ENCODE measurements at regions not wholly inside any gene's neighbourhood (a gene's known extent, or its start where the extent isn't known, plus 50 kb on each side); places are given as distances from the start of the nearest gene placed in this dataset.

- no peak overlapping the region for H3K27ac ChIP-seq
- H3K4me1 ChIP-seq (replicated peaks) = no peaks in the 10 kb centered on the region
- no peak overlapping the region for H3K4me3 ChIP-seq
- H3K36me3 ChIP-seq = no peaks in the 10 kb centered on the region
- no peaks in the 10 kb centered on the region for H3K27me3 ChIP-seq (replicated peaks)
- no peak for DNase-seq (ENCODE audit: low read depth in 1 of 2, low spot score in 2 of 2)
- H3K9me3 ChIP-seq (replicated peaks) = no peaks in the 10 kb centered on the region
Observed at GRCh38 chr10:61160253-61160652, 216.3 kb upstream of the RHOBTB1 start.

GRCh38 chr10:61159253-61159652, 215.3 kb upstream of the RHOBTB1 start:
- no peak for DNase-seq (ENCODE audit: low read depth in 1 of 2, low spot score in 2 of 2)
- Histone ChIP-seq H3K36me3 (no peaks in the 10 kb centered on the region), H3K4me1 (replicated peaks) (no peaks in the 10 kb centered on the region), H3K27me3 (replicated peaks) (no peaks in the 10 kb centered on the region), H3K27ac (no peak overlapping the region), H3K9me3 (replicated peaks) (no peaks in the 10 kb centered on the region), H3K4me3 (no peak overlapping the region)

GRCh38 chr10:61157182-61157581, 213.2 kb upstream of the RHOBTB1 start:
- Histone ChIP-seq H3K4me1 (replicated peaks) (no peaks in the 10 kb centered on the region), H3K27ac (no peak overlapping the region), H3K4me3 (no peak overlapping the region), H3K36me3 (no peaks in the 10 kb centered on the region), H3K9me3 (replicated peaks) (no peaks in the 10 kb centered on the region), H3K27me3 (replicated peaks) (no peaks in the 10 kb centered on the region)
- DNase-seq (ENCODE audit: low read depth in 1 of 2, low spot score in 2 of 2) = no peak

GRCh38 chr10:61153771-61154170, 209.8 kb upstream of the RHOBTB1 start:
- Histone ChIP-seq H3K36me3 (no peaks in the 10 kb centered on the region), H3K4me3 (no peak overlapping the region), H3K27me3 (replicated peaks) (no peaks in the 10 kb centered on the region), H3K27ac (no peak overlapping the region), H3K4me1 (replicated peaks) (no peaks in the 10 kb centered on the region), H3K9me3 (replicated peaks) (no peaks in the 10 kb centered on the region)
- DNase-seq (ENCODE audit: low read depth in 1 of 2, low spot score in 2 of 2) = no peak

GRCh38 chr10:61151059-61151458, 207.1 kb upstream of the RHOBTB1 start:
- Histone ChIP-seq H3K36me3 (no peaks in the 10 kb centered on the region), H3K27ac (no peak overlapping the region), H3K4me1 (replicated peaks) (no peaks in the 10 kb centered on the region), H3K9me3 (replicated peaks) (no peaks in the 10 kb centered on the region), H3K27me3 (replicated peaks) (no peaks in the 10 kb centered on the region), H3K4me3 (no peak overlapping the region)
- no peak for DNase-seq (ENCODE audit: low read depth in 1 of 2, low spot score in 2 of 2)

GRCh38 chr10:61148451-61148850, 204.5 kb upstream of the RHOBTB1 start:
- H3K4me1 ChIP-seq (replicated peaks) = no peaks in the 10 kb centered on the region
- no peak overlapping the region for H3K4me3 ChIP-seq
- H3K9me3 ChIP-seq (replicated peaks) = no peaks in the 10 kb centered on the region
- no peak overlapping the region for H3K27ac ChIP-seq
- H3K27me3 ChIP-seq (replicated peaks) = no peaks in the 10 kb centered on the region
- DNase-seq (ENCODE audit: low read depth in 1 of 2, low spot score in 2 of 2) = no peak
- no peaks in the 10 kb centered on the region for H3K36me3 ChIP-seq

GRCh38 chr10:61142987-61143386, 199.0 kb upstream of the RHOBTB1 start:
- H3K27ac ChIP-seq = no peak overlapping the region
- H3K27me3 ChIP-seq (replicated peaks) = no peaks in the 10 kb centered on the region
- no peaks in the 10 kb centered on the region for H3K9me3 ChIP-seq (replicated peaks)
- H3K4me1 ChIP-seq (replicated peaks) = peaks cover 4% of the 10 kb centered on the region
- H3K4me3 ChIP-seq = no peak overlapping the region
- H3K36me3 ChIP-seq = no peaks in the 10 kb centered on the region
- no peak for DNase-seq (ENCODE audit: low read depth in 1 of 2, low spot score in 2 of 2)

GRCh38 chr10:61140765-61141392, 196.9 kb upstream of the RHOBTB1 start:
- H3K4me1 ChIP-seq (replicated peaks) = peaks cover 10% of the 10 kb centered on the region

GRCh38 chr10:61139592-61139953, 195.6 kb upstream of the RHOBTB1 start:
- H3K9me3 ChIP-seq (replicated peaks) = no peaks in the 10 kb centered on the region
- no peak for DNase-seq (ENCODE audit: low read depth in 1 of 2, low spot score in 2 of 2)
- no peaks in the 10 kb centered on the region for H3K36me3 ChIP-seq
- peaks cover 14% of the 10 kb centered on the region for H3K4me1 ChIP-seq (replicated peaks)
- no peaks in the 10 kb centered on the region for H3K27me3 ChIP-seq (replicated peaks)
- no peak overlapping the region for H3K27ac ChIP-seq
- no peak overlapping the region for H3K4me3 ChIP-seq

More at GRCh38 chr10:61140765-61141392, 196.9 kb upstream of the RHOBTB1 start:
- peak in 1 of 2 experiments; percentile 51 for DNase-seq (ENCODE audit: low read depth in 1 of 2, low spot score in 2 of 2)
- H3K27ac ChIP-seq = no peak overlapping the region
- no peak overlapping the region for H3K4me3 ChIP-seq
- no peaks in the 10 kb centered on the region for H3K36me3 ChIP-seq
- no peaks in the 10 kb centered on the region for H3K27me3 ChIP-seq (replicated peaks)
- H3K9me3 ChIP-seq (replicated peaks) = no peaks in the 10 kb centered on the region

- Histone ChIP-seq H3K27me3 (replicated peaks) (no peaks in the 10 kb centered on the region), H3K27ac (no peak overlapping the region), H3K4me1 (replicated peaks) (peaks cover 14% of the 10 kb centered on the region), H3K9me3 (replicated peaks) (no peaks in the 10 kb centered on the region), H3K36me3 (no peaks in the 10 kb centered on the region), H3K4me3 (no peak overlapping the region)
- peak in 1 of 2 experiments; percentile 10 for DNase-seq (ENCODE audit: low read depth in 1 of 2, low spot score in 2 of 2)
Observed at GRCh38 chr10:61138708-61139591, 195.0 kb upstream of the RHOBTB1 start.

GRCh38 chr10:61136139-61136538, 192.2 kb upstream of the RHOBTB1 start:
- DNase-seq (ENCODE audit: low read depth in 1 of 2, low spot score in 2 of 2) = peak in 1 of 2 experiments; percentile 31
- H3K27ac ChIP-seq = no peak overlapping the region
- peaks cover 14% of the 10 kb centered on the region for H3K4me1 ChIP-seq (replicated peaks)
- H3K36me3 ChIP-seq = no peaks in the 10 kb centered on the region
- H3K27me3 ChIP-seq (replicated peaks) = no peaks in the 10 kb centered on the region
- no peaks in the 10 kb centered on the region for H3K9me3 ChIP-seq (replicated peaks)
- no peak overlapping the region for H3K4me3 ChIP-seq

GRCh38 chr10:61135276-61135721, 191.3 kb upstream of the RHOBTB1 start:
- no peak overlapping the region for H3K27ac ChIP-seq
- peaks cover 14% of the 10 kb centered on the region for H3K4me1 ChIP-seq (replicated peaks)
- no peaks in the 10 kb centered on the region for H3K27me3 ChIP-seq (replicated peaks)
- no peaks in the 10 kb centered on the region for H3K9me3 ChIP-seq (replicated peaks)
- no peak for DNase-seq (ENCODE audit: low read depth in 1 of 2, low spot score in 2 of 2)
- H3K36me3 ChIP-seq = no peaks in the 10 kb centered on the region
- H3K4me3 ChIP-seq = no peak overlapping the region

GRCh38 chr10:61130366-61130765, 186.4 kb upstream of the RHOBTB1 start:
- Histone ChIP-seq H3K27me3 (replicated peaks) (no peaks in the 10 kb centered on the region), H3K4me1 (replicated peaks) (no peaks in the 10 kb centered on the region), H3K27ac (no peak overlapping the region), H3K4me3 (no peak overlapping the region), H3K36me3 (no peaks in the 10 kb centered on the region), H3K9me3 (replicated peaks) (no peaks in the 10 kb centered on the region)
- no peak for DNase-seq (ENCODE audit: low read depth in 1 of 2, low spot score in 2 of 2)

GRCh38 chr10:61128196-61128595, 184.2 kb upstream of the RHOBTB1 start:
- no peaks in the 10 kb centered on the region for H3K27me3 ChIP-seq (replicated peaks)
- H3K9me3 ChIP-seq (replicated peaks) = no peaks in the 10 kb centered on the region
- no peak overlapping the region for H3K27ac ChIP-seq
- H3K4me3 ChIP-seq = no peak overlapping the region
- no peak for DNase-seq (ENCODE audit: low read depth in 1 of 2, low spot score in 2 of 2)
- no peaks in the 10 kb centered on the region for H3K36me3 ChIP-seq
- no peaks in the 10 kb centered on the region for H3K4me1 ChIP-seq (replicated peaks)
